ENCODE measurements at regions not wholly inside any gene's neighbourhood (a gene's known extent, or its start where the extent isn't known, plus 50 kb on each side); places are given as distances from the start of the nearest gene placed in this dataset.
"Not testable (repeated sequence)": the region's sequence is repeated elsewhere in the genome, so short reads cannot be mapped to it uniquely, and the experiment has no call there.

DNA sequence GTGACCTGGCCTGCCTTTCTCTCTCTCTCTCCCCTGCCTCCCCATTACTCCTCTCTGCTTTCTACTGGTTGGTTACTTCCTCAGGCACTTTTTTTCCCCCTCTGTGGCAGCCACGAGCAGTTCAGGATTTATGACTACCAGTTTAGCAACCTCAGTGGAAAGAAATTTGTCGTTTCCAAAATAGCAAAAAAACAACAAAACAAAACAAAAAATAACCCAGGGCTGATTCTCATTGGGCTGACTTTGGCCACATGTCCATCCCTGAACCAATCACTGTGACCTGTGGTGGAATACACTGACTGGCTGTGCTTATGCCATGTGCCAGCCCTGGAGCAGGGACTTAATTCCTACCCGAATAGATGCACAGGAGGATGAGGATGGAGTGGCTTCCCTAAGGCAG lies 137.4 kb downstream of the TFAP2C start:
- H3K4me3 ChIP-seq (ENCODE audit: low read length in 2 of 2), result no peak overlapping the region
- no peaks in the 10 kb centered on the region for H3K4me1 ChIP-seq (ENCODE audit: control insufficient read depth, insufficient read depth, low read length)
- no peak overlapping the region for H3K27ac ChIP-seq (ENCODE audit: low read length)
- H3K27me3 ChIP-seq (ENCODE audit: control insufficient read depth in 1 of 2, insufficient read depth in 2 of 2, low read length in 2 of 2), result no peaks in the 10 kb centered on the region
- H3K36me3 ChIP-seq (ENCODE audit: control insufficient read depth in 2 of 2, insufficient read depth in 2 of 2, low read length in 2 of 2), result no peaks in the 10 kb centered on the region
- H3K9ac ChIP-seq (ENCODE audit: low read length in 2 of 2), result no peak overlapping the region
- H3K9me3 ChIP-seq (ENCODE audit: control insufficient read depth in 2 of 2, low read length in 2 of 2), result peaks cover 4 to 9% of the 10 kb centered on the region in 2 donors

DNA sequence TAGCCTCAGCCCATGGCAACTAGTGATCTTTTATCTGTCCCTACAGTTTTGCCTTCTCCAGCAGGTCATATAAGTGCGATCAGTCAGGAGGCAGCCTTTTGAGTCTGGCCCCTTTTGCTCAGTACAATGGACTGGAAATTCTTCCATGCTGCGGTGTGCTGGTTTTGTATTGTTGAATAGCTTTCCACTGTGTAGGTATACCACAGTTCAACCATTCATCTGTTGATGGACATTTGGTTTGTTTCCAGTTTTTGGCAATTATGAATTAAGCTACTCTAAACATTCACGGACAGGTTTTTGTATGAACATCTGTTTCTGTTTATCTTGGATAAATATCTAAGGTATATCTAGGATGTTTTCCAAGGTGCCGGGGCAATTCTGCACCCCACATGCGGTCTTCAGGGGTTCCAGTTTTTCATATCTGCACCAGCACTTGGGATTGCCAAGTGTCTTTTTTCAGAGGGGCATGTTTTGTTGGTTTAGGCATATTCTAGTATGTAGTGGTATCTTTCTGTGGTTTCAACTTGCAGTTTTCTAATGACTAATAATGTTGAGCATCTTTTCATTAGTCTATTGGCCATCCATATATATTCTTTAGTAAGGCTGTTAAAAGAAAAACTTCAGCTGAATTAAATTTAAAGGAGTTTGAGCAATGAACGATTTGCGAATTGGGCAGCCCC lies 141.0 kb downstream of the TFAP2C start:
- H3K4me1 ChIP-seq (ENCODE audit: control insufficient read depth, insufficient read depth, low read length), result no peaks in the 10 kb centered on the region
- peaks cover 0 to under 1% of the 10 kb centered on the region in 2 donors for H3K27me3 ChIP-seq (ENCODE audit: control insufficient read depth in 1 of 2, insufficient read depth in 2 of 2, low read length in 2 of 2)
- H3K36me3 ChIP-seq (ENCODE audit: control insufficient read depth in 2 of 2, insufficient read depth in 2 of 2, low read length in 2 of 2), result no peaks in the 10 kb centered on the region
- no peak overlapping the region for H3K27ac ChIP-seq (ENCODE audit: low read length)
- H3K9me3 ChIP-seq (ENCODE audit: control insufficient read depth in 2 of 2, low read length in 2 of 2), result peaks cover 7 to 9% of the 10 kb centered on the region in 2 donors
- H3K4me3 ChIP-seq (ENCODE audit: low read length in 2 of 2), result no peak overlapping the region
- H3K9ac ChIP-seq (ENCODE audit: low read length in 2 of 2), result no peak overlapping the region

DNA sequence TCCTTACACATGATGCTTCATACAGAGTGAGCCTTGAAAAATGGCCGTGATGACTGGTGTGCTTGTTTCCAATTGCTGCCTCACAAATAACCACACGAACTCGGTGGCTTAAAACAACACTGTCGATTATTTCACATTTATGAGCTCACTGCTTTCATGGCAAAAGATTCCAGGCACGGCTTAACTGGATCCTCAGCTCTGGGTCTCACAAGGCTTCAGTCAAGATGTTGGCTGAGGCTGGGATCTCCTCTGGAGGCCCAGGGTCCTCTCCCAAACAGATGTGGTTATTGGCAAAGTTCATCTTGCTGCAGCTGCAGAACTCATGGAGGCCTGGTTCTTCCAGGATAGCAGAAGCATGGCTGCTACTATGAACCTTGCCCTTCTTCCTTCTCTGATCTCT lies 144.6 kb downstream of the TFAP2C start:
- Histone ChIP-seq H3K36me3 (ENCODE audit: control insufficient read depth in 2 of 2, insufficient read depth in 2 of 2, low read length in 2 of 2) (no peaks in the 10 kb centered on the region), H3K4me1 (ENCODE audit: control insufficient read depth, insufficient read depth, low read length) (no peaks in the 10 kb centered on the region), H3K9ac (ENCODE audit: low read length in 2 of 2) (no peak overlapping the region), H3K27me3 (ENCODE audit: control insufficient read depth in 1 of 2, insufficient read depth in 2 of 2, low read length in 2 of 2) (peaks cover 0 to 5% of the 10 kb centered on the region in 2 donors), H3K27ac (ENCODE audit: low read length) (no peak overlapping the region), H3K9me3 (ENCODE audit: control insufficient read depth in 2 of 2, low read length in 2 of 2) (peaks cover 0 to 3% of the 10 kb centered on the region in 2 donors), H3K4me3 (ENCODE audit: low read length in 2 of 2) (no peak overlapping the region)

DNA sequence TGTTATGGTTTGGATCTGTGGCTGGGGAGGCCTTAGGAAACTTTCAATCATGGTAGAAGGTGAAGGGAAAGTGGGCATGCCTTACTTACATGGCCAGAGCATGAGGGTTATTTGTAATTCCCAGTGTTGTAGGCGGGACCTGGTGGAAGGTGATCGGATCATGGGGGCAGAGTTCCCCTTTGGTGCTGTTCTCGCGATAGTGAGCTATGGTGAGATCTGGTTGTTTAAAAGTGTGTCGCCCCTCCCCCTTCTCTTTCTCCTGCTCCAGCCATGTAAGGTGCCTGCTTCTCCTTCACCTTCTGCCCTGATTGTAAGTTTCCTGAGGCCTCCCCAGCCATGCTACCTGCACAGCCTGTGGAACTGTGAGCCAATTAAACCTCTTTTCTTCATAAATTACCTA lies 145.8 kb downstream of the TFAP2C start:
- H3K4me3 ChIP-seq (ENCODE audit: low read length in 2 of 2), result no peak overlapping the region
- H3K27me3 ChIP-seq (ENCODE audit: control insufficient read depth in 1 of 2, insufficient read depth in 2 of 2, low read length in 2 of 2), result peaks cover 0 to 5% of the 10 kb centered on the region in 2 donors
- no peak overlapping the region for H3K9ac ChIP-seq (ENCODE audit: low read length in 2 of 2)
- peaks cover 0 to 3% of the 10 kb centered on the region in 2 donors for H3K9me3 ChIP-seq (ENCODE audit: control insufficient read depth in 2 of 2, low read length in 2 of 2)
- no peak overlapping the region for H3K27ac ChIP-seq (ENCODE audit: low read length)
- H3K4me1 ChIP-seq (ENCODE audit: control insufficient read depth, insufficient read depth, low read length), result no peaks in the 10 kb centered on the region
- H3K36me3 ChIP-seq (ENCODE audit: control insufficient read depth in 2 of 2, insufficient read depth in 2 of 2, low read length in 2 of 2), result no peaks in the 10 kb centered on the region

DNA sequence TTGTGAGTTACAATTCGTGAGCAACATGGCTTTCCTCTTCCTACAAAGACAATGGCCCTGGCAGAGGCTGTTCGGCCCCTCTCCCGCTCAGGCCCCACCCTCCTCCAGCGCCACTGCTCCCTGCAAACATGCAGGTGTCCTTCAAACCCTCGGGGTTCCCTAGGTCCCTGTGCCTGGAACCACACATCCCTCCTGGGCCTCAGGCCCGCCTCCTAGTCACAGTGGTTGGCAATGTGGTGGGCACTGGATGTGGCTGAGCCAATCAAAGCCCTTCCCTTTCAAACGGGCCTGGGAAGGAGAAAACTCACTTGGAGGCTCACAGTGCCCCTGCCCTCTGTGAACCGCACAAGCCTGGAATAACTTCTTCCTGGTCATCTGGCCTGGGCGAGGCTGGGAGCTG lies 147.2 kb downstream of the TFAP2C start:
- peaks cover 3 to 5% of the 10 kb centered on the region in 2 donors for H3K27me3 ChIP-seq (ENCODE audit: control insufficient read depth in 1 of 2, insufficient read depth in 2 of 2, low read length in 2 of 2)
- H3K9ac ChIP-seq (ENCODE audit: low read length in 2 of 2), result no peak overlapping the region
- peaks cover 0 to 3% of the 10 kb centered on the region in 2 donors for H3K9me3 ChIP-seq (ENCODE audit: control insufficient read depth in 2 of 2, low read length in 2 of 2)

DNA sequence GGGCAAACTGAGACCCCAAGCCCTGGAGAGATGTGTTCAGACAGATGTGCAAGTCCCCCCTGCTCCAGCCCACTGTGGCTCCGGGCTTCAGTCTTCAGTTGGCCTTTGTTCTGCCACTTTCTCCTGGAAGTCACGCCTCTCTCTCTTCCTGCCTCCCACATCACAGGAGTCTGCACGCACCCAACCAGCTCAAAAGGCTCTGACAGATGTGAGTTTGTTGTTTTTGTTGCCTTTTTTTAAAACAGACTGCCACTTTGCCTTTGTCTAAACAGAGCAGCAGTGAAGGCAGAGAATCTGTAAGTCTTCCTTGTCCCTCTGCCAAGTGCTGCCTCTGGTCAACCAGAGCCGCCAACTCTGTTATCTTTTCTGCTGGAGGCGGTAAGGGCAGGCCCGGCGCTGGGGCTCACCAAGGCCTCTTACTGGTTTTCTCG lies 149.7 kb downstream of the TFAP2C start:
- H3K4me1 ChIP-seq (ENCODE audit: control insufficient read depth, insufficient read depth, low read length), result no peaks in the 10 kb centered on the region
- H3K27me3 ChIP-seq (ENCODE audit: control insufficient read depth in 1 of 2, insufficient read depth in 2 of 2, low read length in 2 of 2), result peaks cover 5 to 6% of the 10 kb centered on the region in 2 donors
- no peak overlapping the region for H3K9ac ChIP-seq (ENCODE audit: low read length in 2 of 2)
- H3K36me3 ChIP-seq (ENCODE audit: control insufficient read depth in 2 of 2, insufficient read depth in 2 of 2, low read length in 2 of 2), result no peaks in the 10 kb centered on the region
- H3K27ac ChIP-seq (ENCODE audit: low read length), result no peak overlapping the region
- no peak overlapping the region for H3K4me3 ChIP-seq (ENCODE audit: low read length in 2 of 2)
- H3K9me3 ChIP-seq (ENCODE audit: control insufficient read depth in 2 of 2, low read length in 2 of 2), result peaks cover 0 to 3% of the 10 kb centered on the region in 2 donors

More for the DNA sequence above, 147.2 kb downstream of the TFAP2C start:
- Histone ChIP-seq H3K4me3 (ENCODE audit: low read length in 2 of 2) (no peak overlapping the region), H3K27ac (ENCODE audit: low read length) (no peak overlapping the region), H3K4me1 (ENCODE audit: control insufficient read depth, insufficient read depth, low read length) (no peaks in the 10 kb centered on the region), H3K36me3 (ENCODE audit: control insufficient read depth in 2 of 2, insufficient read depth in 2 of 2, low read length in 2 of 2) (no peaks in the 10 kb centered on the region)

DNA sequence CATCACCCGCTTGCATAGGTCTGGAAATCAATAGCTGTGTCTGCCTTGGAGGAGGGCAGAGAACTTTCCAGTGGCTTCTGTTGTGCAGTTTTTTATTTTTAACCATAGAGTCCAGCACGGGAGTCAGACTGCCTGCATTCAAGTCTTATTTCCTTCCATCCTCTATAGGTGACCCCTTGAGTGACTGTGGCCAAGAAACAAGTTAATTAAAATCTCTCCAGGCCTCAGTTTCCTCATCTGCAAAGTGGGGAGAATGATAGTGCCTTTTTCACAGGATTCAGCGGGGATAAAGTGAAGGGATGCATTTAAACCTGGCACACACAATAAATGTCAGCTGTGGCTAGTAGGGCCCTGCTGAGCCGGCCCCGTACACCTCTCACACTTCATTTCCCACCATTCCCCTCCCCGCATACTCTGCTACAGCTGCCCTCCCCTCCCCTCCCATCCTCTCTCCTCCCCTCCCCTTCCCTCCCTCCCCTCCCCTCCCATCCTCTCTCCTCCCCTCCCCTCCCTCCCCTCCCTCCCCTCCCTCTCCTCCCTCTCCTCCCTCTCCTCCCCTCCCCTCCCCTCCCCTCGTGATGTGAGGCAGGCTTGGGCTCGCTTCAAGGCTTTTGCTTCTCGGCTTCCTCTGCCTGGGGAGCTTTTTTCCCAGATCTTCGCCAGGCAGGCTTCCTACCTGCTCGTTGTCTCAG lies 150.5 kb downstream of the TFAP2C start:
- no peak overlapping the region for H3K4me3 ChIP-seq (ENCODE audit: low read length in 2 of 2)
- H3K9me3 ChIP-seq (ENCODE audit: control insufficient read depth in 2 of 2, low read length in 2 of 2), result peaks cover 0 to 1% of the 10 kb centered on the region in 2 donors
- no peaks in the 10 kb centered on the region for H3K4me1 ChIP-seq (ENCODE audit: control insufficient read depth, insufficient read depth, low read length)
- peaks cover 5 to 6% of the 10 kb centered on the region in 2 donors for H3K27me3 ChIP-seq (ENCODE audit: control insufficient read depth in 1 of 2, insufficient read depth in 2 of 2, low read length in 2 of 2)
- no peak overlapping the region for H3K27ac ChIP-seq (ENCODE audit: low read length)
- no peaks in the 10 kb centered on the region for H3K36me3 ChIP-seq (ENCODE audit: control insufficient read depth in 2 of 2, insufficient read depth in 2 of 2, low read length in 2 of 2)
- H3K9ac ChIP-seq (ENCODE audit: low read length in 2 of 2), result no peak overlapping the region

DNA sequence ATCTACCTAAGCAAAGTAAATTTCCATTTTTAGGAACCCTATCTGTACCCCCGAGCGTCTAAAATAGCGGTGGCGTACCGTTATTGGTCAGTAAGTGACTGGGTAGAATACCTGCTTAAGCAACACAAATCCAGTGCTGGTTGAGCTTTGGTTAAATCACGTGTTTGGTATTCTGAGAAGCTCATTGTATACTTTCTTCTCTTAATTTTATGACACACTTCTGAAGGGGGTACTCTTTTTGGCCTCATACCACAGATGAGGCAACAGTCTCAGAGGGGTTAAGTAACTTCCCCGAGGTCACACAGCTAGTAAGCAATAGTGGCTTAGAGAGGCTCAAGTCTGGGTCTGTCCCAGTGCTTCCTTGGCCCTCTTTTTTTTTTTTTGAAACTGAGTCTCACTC lies 151.2 kb downstream of the TFAP2C start:
- Histone ChIP-seq H3K27ac (ENCODE audit: low read length) (no peak overlapping the region), H3K4me3 (ENCODE audit: low read length in 2 of 2) (no peak overlapping the region), H3K36me3 (ENCODE audit: control insufficient read depth in 2 of 2, insufficient read depth in 2 of 2, low read length in 2 of 2) (no peaks in the 10 kb centered on the region), H3K4me1 (ENCODE audit: control insufficient read depth, insufficient read depth, low read length) (no peaks in the 10 kb centered on the region), H3K9ac (ENCODE audit: low read length in 2 of 2) (no peak overlapping the region), H3K27me3 (ENCODE audit: control insufficient read depth in 1 of 2, insufficient read depth in 2 of 2, low read length in 2 of 2) (peaks cover 2 to 6% of the 10 kb centered on the region in 2 donors), H3K9me3 (ENCODE audit: control insufficient read depth in 2 of 2, low read length in 2 of 2) (no peaks in the 10 kb centered on the region)

DNA sequence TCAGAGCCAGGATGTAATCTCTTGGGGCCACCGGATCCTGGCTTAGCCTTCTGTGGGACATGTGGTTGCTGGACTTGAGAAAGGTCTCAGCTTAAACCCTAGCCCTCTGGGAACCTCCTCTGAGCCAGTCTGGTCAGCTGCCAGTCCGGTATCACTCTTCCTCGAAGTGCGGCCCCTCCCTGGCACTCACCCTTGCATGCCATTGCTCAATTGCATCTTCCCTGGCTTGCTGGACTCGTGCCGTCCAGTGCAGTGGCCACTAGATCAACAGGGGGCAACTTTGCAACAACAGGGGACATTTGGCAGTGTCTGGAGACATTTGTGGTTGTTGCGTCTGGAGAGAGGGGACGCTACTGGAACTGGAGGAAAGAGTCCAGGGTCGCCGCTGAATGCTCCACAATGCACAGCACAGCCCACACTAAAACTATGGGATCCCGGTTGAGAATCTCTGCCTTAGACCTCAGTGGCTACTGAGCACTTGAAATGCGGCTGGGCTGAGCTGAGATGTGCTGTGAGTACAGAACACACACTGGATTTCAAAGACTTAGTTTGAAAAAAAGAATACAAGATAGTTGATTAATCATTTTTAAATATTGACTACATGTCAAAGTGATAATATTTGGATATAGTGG lies 152.1 kb downstream of the TFAP2C start:
- H3K36me3 ChIP-seq (ENCODE audit: control insufficient read depth in 2 of 2, insufficient read depth in 2 of 2, low read length in 2 of 2), result no peaks in the 10 kb centered on the region
- peaks cover 0 to 7% of the 10 kb centered on the region in 2 donors for H3K27me3 ChIP-seq (ENCODE audit: control insufficient read depth in 1 of 2, insufficient read depth in 2 of 2, low read length in 2 of 2)
- no peak overlapping the region for H3K27ac ChIP-seq (ENCODE audit: low read length)
- no peaks in the 10 kb centered on the region for H3K4me1 ChIP-seq (ENCODE audit: control insufficient read depth, insufficient read depth, low read length)
- no peak overlapping the region for H3K4me3 ChIP-seq (ENCODE audit: low read length in 2 of 2)
- H3K9ac ChIP-seq (ENCODE audit: low read length in 2 of 2), result no peak overlapping the region
- no peaks in the 10 kb centered on the region for H3K9me3 ChIP-seq (ENCODE audit: control insufficient read depth in 2 of 2, low read length in 2 of 2)

DNA sequence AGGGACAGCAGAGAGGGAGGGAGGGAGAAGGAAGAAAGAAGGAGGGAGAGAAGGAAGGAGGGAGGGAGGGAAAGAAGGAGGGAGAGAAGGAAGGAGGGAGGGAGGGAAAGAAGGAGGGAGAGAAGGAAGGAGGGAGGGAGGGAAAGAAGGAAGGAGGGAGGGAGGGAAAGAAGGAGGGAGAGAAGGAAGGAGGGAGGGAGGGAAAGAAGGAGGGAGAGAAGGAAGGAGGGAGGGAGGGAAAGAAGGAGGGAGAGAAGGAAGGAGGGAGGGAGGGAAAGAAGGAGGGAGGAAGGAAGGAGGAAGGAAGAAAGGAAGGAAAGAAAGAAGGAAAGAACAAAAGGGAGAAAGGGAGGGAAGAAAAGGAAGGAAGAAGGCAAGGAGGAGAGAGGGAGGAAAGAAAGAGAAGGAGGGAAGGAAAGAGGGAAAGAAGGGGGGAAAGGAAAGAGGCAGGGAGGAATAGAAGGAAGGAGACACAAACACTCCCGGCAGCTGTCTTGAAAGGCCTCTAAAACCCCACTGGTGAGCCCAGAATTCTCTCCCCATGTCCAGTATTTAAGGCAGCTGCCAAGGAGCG lies 153.0 kb downstream of the TFAP2C start:
- not testable (repeated sequence) for H3K4me3 ChIP-seq (ENCODE audit: low read length in 2 of 2); H3K27ac ChIP-seq (ENCODE audit: low read length); H3K9ac ChIP-seq (ENCODE audit: low read length in 2 of 2); H3K36me3 ChIP-seq (ENCODE audit: control insufficient read depth in 2 of 2, insufficient read depth in 2 of 2, low read length in 2 of 2); H3K9me3 ChIP-seq (ENCODE audit: control insufficient read depth in 2 of 2, low read length in 2 of 2); H3K27me3 ChIP-seq (ENCODE audit: control insufficient read depth in 1 of 2, insufficient read depth in 2 of 2, low read length in 2 of 2); H3K4me1 ChIP-seq (ENCODE audit: control insufficient read depth, insufficient read depth, low read length)
